Stomach (tissue), 8 donors: ENCODE measurements at regions not wholly inside any gene's neighbourhood (a gene's known extent, or its start where the extent isn't known, plus 50 kb on each side); places are given as distances from the start of the nearest gene placed in this dataset.

Experiments used
- DNase-seq, 2 donors: peaks; one replicate each; pipeline versions ENCODE4 v3.0.0 to v3.0.0-alpha.2; 2013 to 2019
- H3K27ac ChIP-seq, 5 donors: fragments of 200-600 bp in 4 of 5; sonication (generic) in 4 of 5; one replicate each; pipeline ENCODE4 v1.5.1; 2013 to 2019; ENCODE audit warnings: mild to moderate bottlenecking in 1 of 5, moderate library complexity in 1 of 5
- H3K27me3 ChIP-seq, 3 donors: fragments of 200-600 bp; sonication (generic); one replicate each; pipeline ENCODE4 v1.5.1; 2017 to 2019; ENCODE audit warnings: mixed run types in 1 of 3
- H3K36me3 ChIP-seq, 4 donors: fragments of 200-600 bp; sonication (generic); 1 replicate in 3 of 4; 2 replicates in 1 of 4; pipeline ENCODE4 v1.5.1; 2016 to 2019
- H3K4me1 ChIP-seq, 4 donors: fragments of 200-600 bp; sonication (generic); one replicate each; pipeline ENCODE4 v1.5.1; 2016 to 2019
- H3K4me3 ChIP-seq, 4 donors: fragments of 200-600 bp; sonication (generic) in 3 of 4; one replicate each; pipeline ENCODE4 v1.5.1; 2016 to 2019; ENCODE audit warnings: mild to moderate bottlenecking in 1 of 4
- H3K9me3 ChIP-seq, 4 donors: fragments of 200-600 bp; sonication (generic); one replicate each; pipeline ENCODE4 v1.5.1; 2016 to 2019
- EP300 ChIP-seq: sonication (generic); formaldehyde crosslinking; IDR thresholded peaks from one replicate; pipeline ENCODE4 v1.6.1; 2017; ENCODE audit warnings: antibody characterized with exemption
- POLR2A ChIP-seq, 4 donors: fragments of 450-650 bp; IDR thresholded peaks; one replicate each; pipeline ENCODE4 v1.6.1; 2016; ENCODE audit warnings: antibody characterized with exemption in 4 of 4, control low read depth in 2 of 4, mild to moderate bottlenecking in 1 of 4, moderate library complexity in 1 of 4
- POLR2AphosphoS5 ChIP-seq, 3 donors: sonication (generic); formaldehyde crosslinking; IDR thresholded peaks; one replicate each; pipeline ENCODE4 v1.6.1; 2016; ENCODE audit warnings: antibody characterized with exemption in 3 of 3
- WGBS, 5 donors: extraction: QIAGEN DNeasy Blood & Tissue Kit in 3 of 5; methylation state at CpG; one replicate each; pipeline versions ENCODE4 v1.1.5 to v1.1.7; 2013 to 2018; 5-methylcytosine and 5-hydroxymethylcytosine counted together
- intact Hi-C: fragments of 100-400 bp; cut with DNase I; formaldehyde crosslinking; loops from one replicate; pipeline ENCODE4 v1.15.1; 2023; ENCODE audit warnings: low total_unique reads
- TF ChIP-seq, protein P1 (sequence below), 7 experiments: fragments of 450-650 bp in 4 of 7; fragments of 200-600 bp in 3 of 7; sonication (generic) in 3 of 7; IDR thresholded peaks; one replicate each; pipeline ENCODE4 v1.5.1; 2016 to 2019; ENCODE audit warnings: antibody characterized with exemption in 7 of 7, control low read depth in 2 of 7, mild to moderate bottlenecking in 1 of 7
- donor health status: healthy with polysubstance abuse.
- donor health status: Bipolar disorder and iron deficiency.
- donor health status: healthy.

DNA sequence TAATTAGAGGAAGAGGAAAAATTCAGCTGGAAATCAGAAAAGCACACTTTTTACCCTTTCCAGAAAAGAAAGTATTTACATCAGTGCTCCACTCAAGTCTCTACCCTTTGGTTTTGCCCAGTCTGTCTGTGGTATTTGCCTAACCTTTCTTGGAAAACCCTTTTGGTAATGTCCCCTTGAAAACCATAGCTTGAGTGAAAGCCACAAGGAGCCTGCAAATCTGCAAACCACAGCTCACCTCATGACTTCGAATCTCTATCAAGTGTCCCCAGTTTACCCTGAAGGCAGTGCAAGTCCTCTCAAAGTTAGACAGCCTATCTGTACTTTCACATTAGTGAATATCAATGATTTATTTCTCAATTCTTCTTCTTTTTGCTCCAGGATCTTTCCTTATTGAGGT, 162.1 kb upstream of the TSLP start:
- TF ChIP-seq POLR2A (IDR thresholded peaks at IDR 0.05), result no peak
- no peak for TF ChIP-seq POLR2AphosphoS5 (IDR thresholded peaks at IDR 0.05)
- no peak for TF ChIP-seq EP300
- 47 to 74% (median 59%) methylated on average over 1 of the region's 1 CpG for WGBS, 5 donors

DNA sequence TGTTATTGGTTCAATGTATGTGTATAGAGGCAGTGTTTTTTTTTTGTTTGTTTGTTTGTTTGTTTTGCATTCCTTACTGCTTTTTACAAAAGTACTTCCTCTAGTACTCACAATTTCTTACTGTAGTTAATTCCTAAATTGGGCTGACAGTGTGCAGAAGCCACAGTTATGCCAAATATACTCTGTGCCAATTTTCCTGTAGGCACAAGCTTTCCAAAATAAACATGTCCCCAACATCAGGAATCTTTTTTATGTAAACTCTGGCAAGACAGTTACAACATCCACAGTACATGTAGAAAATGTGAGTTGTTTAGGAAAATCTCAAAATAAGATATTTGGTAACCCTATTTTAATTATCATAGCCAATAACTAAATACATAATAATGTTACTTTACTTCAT, 161.6 kb upstream of the TSLP start:
- Histone ChIP-seq H3K4me3 (no peak overlapping the region), H3K9me3 (peaks cover 0 to 8% (median 2%) of the 10 kb centered on the region in 4 donors), H3K27me3 (no peaks in the 10 kb centered on the region), H3K27ac (no peak overlapping the region), H3K4me1 (peaks cover 0 to 14% (median 0%) of the 10 kb centered on the region in 4 donors), H3K36me3 (no peaks in the 10 kb centered on the region)
- TF ChIP-seq EP300 (no peak), POLR2A (IDR thresholded peaks at IDR 0.05) (no peak), POLR2AphosphoS5 (IDR thresholded peaks at IDR 0.05) (peak in 1 of 3 donors; percentile 35)
- TF ChIP-seq, protein P1, sequence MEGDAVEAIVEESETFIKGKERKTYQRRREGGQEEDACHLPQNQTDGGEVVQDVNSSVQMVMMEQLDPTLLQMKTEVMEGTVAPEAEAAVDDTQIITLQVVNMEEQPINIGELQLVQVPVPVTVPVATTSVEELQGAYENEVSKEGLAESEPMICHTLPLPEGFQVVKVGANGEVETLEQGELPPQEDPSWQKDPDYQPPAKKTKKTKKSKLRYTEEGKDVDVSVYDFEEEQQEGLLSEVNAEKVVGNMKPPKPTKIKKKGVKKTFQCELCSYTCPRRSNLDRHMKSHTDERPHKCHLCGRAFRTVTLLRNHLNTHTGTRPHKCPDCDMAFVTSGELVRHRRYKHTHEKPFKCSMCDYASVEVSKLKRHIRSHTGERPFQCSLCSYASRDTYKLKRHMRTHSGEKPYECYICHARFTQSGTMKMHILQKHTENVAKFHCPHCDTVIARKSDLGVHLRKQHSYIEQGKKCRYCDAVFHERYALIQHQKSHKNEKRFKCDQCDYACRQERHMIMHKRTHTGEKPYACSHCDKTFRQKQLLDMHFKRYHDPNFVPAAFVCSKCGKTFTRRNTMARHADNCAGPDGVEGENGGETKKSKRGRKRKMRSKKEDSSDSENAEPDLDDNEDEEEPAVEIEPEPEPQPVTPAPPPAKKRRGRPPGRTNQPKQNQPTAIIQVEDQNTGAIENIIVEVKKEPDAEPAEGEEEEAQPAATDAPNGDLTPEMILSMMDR (IDR thresholded peaks at IDR 0.05), result no peak
- intact Hi-C loops, result no loop called here
- DNase-seq, result no peak

More for the DNA sequence above, 162.1 kb upstream of the TSLP start:
- no peak for DNase-seq
- no peaks in the 10 kb centered on the region for H3K36me3 ChIP-seq
- intact Hi-C loops, result no loop called here
- H3K27me3 ChIP-seq, result no peaks in the 10 kb centered on the region
- no peak overlapping the region for H3K27ac ChIP-seq
- H3K4me1 ChIP-seq, result peaks cover 0 to 14% (median 0%) of the 10 kb centered on the region in 4 donors
- H3K4me3 ChIP-seq, result no peak overlapping the region
- H3K9me3 ChIP-seq, result peaks cover 0 to 8% (median 2%) of the 10 kb centered on the region in 4 donors

DNA sequence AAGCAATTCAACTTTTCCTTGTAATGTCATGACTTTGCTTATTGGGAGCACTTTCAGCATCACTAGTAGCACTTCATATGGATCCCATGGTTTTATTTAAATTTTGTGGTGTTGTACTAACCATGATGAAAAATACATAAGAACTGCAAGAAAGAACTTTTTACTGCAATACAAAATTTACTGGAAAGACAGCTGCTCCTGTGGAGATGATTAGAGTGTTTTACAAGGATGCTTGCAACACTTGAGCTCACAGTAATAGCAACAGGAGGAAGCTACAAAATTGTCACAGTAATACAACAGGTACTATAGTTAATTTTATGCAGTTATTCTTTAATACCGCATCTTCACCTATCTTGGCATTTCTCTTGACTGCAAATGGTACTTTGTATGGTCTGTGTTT, 158.3 kb upstream of the TSLP start:
- Histone ChIP-seq H3K36me3 (no peaks in the 10 kb centered on the region), H3K4me1 (peaks cover 0 to 31% (median 9%) of the 10 kb centered on the region in 4 donors), H3K9me3 (no peaks in the 10 kb centered on the region), H3K27ac (no peak overlapping the region), H3K4me3 (no peak overlapping the region), H3K27me3 (no peaks in the 10 kb centered on the region)
- 96 to 100% (median 97%) methylated on average over 1 of the region's 1 CpG for WGBS, 5 donors
- no peak for DNase-seq
- intact Hi-C loops, result no loop called here
- TF ChIP-seq POLR2A (IDR thresholded peaks at IDR 0.05) (no peak), POLR2AphosphoS5 (IDR thresholded peaks at IDR 0.05) (no peak), EP300 (no peak)
- TF ChIP-seq, protein P1 (IDR thresholded peaks at IDR 0.05), result no peak

DNA sequence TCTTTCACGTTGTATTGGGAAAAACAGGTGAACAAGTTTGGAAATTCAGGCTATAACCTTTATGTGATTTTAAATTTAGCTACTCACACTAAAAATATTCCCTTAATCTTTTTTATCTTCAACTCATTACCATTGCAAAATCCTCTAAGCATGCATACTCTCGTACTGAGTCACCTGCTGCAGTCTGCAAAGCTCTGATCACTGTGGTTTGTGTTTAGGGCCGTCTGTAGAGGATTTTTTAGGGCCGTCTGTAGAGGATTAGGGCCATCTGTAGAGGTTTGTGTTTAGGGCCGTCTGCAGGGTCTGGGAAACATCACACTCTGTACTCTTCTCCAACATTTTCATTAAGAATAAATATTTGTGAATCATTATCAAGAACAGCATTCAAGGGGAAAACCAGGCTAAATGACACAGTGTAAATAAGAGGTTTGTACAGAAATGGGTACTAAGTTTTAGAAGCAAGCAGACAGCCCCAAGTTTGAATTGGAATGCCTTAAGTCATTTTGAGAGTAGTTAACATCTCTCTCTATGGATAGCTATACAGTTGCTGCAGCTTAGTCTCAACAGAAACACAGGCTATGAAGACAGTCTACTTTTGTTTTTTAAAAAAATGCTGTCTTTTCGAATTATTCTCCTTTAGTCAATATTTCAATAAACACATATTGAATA, 155.0 kb upstream of the TSLP start:
- H3K36me3 ChIP-seq, result no peaks in the 10 kb centered on the region
- intact Hi-C loops, result no loop called here
- TF ChIP-seq POLR2AphosphoS5 (IDR thresholded peaks at IDR 0.05) (peak in 1 of 3 donors; percentile 36), EP300 (no peak), POLR2A (IDR thresholded peaks at IDR 0.05) (no peak)
- peak overlapping the region in 3 of 5 donors; percentile 6 to 27 (median 7) for H3K27ac ChIP-seq
- H3K4me1 ChIP-seq, result peaks cover 0 to 17% (median 9%) of the 10 kb centered on the region in 4 donors
- H3K9me3 ChIP-seq, result no peaks in the 10 kb centered on the region
- no peak overlapping the region for H3K4me3 ChIP-seq
- no peaks in the 10 kb centered on the region for H3K27me3 ChIP-seq
- peak in 1 of 2 donors; percentile 54 for DNase-seq
- 20 to 28% (median 24%) methylated on average over 6 of the region's 6 CpGs for WGBS, 5 donors

DNA sequence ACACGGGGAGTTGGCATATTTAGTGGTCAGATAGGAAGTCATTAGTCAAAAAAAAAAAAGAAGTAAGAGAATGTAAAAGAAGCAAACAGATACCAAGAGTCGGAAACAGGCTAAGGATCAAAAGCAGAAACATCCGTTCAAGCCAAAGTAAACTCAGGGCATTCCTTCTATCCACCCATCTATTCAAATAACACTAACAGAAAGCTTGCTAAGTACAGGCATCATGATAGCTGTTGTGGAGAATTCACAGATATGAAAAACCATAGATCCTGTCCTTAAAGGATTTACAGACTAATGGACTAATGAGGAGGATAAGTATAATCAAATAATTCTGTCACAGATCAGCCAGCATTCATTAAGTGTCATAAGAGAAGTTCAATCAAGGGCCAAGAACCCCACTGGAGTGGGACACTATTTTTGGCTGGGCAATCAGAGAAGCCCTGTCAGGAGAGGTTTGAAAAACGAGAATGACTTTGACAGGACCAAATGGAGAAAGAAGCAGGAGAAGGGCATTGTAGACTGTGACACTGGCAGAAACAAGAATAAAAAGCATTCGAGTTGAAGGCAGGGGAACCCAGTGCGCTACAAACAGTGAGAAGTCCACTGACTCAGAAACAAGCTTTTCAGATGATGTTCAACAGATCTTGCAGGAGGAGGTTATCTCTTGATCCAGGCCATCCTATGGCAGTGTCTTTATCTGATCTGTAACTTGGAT, 154.2 kb upstream of the TSLP start:
- H3K27ac ChIP-seq, result peak overlapping the region in 2 of 5 donors; percentile 6 to 27
- H3K36me3 ChIP-seq, result no peaks in the 10 kb centered on the region
- intact Hi-C loops, result no loop called here
- TF ChIP-seq, protein P1 (IDR thresholded peaks at IDR 0.05), result no peak
- TF ChIP-seq POLR2AphosphoS5 (IDR thresholded peaks at IDR 0.05) (no peak), POLR2A (IDR thresholded peaks at IDR 0.05) (no peak), EP300 (no peak)
- no peaks in the 10 kb centered on the region for H3K9me3 ChIP-seq
- peaks cover 0 to 17% (median 9%) of the 10 kb centered on the region in 4 donors for H3K4me1 ChIP-seq
- H3K4me3 ChIP-seq, result no peak overlapping the region
- DNase-seq, result no peak
- WGBS, 5 donors, result 33 to 46% (median 45%) methylated on average over 6 of the region's 6 CpGs
- no peaks in the 10 kb centered on the region for H3K27me3 ChIP-seq
